ENCODE measurements at regions not wholly inside any gene's neighbourhood (a gene's known extent, or its start where the extent isn't known, plus 50 kb on each side); places are given as distances from the start of the nearest gene placed in this dataset.

DNA sequence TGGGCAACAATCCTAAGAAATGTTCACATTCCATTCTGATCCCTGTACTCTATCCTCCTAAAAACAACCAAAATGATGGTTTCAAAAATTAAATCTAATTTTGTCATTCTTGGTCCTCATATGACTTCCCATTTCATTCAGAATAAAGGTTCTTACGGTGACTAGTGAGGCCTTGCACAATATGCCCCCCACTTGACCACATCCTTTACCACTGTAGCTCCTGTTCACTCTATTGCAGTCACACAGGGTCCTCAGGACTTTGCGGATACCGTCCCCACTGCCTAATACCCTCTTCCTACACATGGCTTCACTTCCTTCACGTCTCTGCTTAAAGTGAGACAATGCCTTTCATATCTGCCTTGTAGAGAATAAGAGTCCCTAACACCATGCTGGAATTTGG, 1058.7 kb upstream of the KLHL29 start:
- no peak for DNase-seq (ENCODE audit: low spot score)
- ChIA-PET CTCF (no interaction called here), POLR2A (no interaction called here)
- TF ChIP-seq ERG (CRISPR knock-in tag; IDR thresholded peaks at IDR 0.05) (no peak), TP53 (CRISPR knock-in tag; IDR thresholded peaks at IDR 0.05) (no peak), SMAD3 (CRISPR knock-in tag; IDR thresholded peaks at IDR 0.05; ENCODE audit: borderline replicate concordance) (no peak), PRDM15 (CRISPR knock-in tag; IDR thresholded peaks at IDR 0.05) (no peak), CREB1 (CRISPR knock-in tag; IDR thresholded peaks at IDR 0.05) (no peak), ZNF232 (CRISPR knock-in tag; IDR thresholded peaks at IDR 0.05) (no peak), GTF2I (CRISPR knock-in tag; conservative IDR thresholded peaks at IDR 0.05) (no peak), HMGA2 (CRISPR knock-in tag; IDR thresholded peaks at IDR 0.05) (no peak), IRF1 (CRISPR knock-in tag; IDR thresholded peaks at IDR 0.05) (no peak), ZNF512 (CRISPR knock-in tag; IDR thresholded peaks at IDR 0.05; ENCODE audit: borderline replicate concordance) (no peak), OVOL2 (CRISPR knock-in tag; IDR thresholded peaks at IDR 0.05; ENCODE audit: borderline replicate concordance) (no peak), KAT7 (CRISPR knock-in tag; IDR thresholded peaks at IDR 0.05; ENCODE audit: borderline replicate concordance) (no peak), MYBL2 (CRISPR knock-in tag; IDR thresholded peaks at IDR 0.05) (no peak)
- TF ChIP-seq, protein P1, sequence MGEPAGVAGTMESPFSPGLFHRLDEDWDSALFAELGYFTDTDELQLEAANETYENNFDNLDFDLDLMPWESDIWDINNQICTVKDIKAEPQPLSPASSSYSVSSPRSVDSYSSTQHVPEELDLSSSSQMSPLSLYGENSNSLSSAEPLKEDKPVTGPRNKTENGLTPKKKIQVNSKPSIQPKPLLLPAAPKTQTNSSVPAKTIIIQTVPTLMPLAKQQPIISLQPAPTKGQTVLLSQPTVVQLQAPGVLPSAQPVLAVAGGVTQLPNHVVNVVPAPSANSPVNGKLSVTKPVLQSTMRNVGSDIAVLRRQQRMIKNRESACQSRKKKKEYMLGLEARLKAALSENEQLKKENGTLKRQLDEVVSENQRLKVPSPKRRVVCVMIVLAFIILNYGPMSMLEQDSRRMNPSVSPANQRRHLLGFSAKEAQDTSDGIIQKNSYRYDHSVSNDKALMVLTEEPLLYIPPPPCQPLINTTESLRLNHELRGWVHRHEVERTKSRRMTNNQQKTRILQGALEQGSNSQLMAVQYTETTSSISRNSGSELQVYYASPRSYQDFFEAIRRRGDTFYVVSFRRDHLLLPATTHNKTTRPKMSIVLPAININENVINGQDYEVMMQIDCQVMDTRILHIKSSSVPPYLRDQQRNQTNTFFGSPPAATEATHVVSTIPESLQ (CRISPR knock-in tag; IDR thresholded peaks at IDR 0.05) = no peak
- no peak overlapping the region for H3K4me3 Mint-ChIP-seq
- H3K27ac Mint-ChIP-seq = no peak overlapping the region
- no peaks in the 10 kb centered on the region for H3K27me3 Mint-ChIP-seq (ENCODE audit: low read depth)
- peaks cover 16% of the 10 kb centered on the region for H3K36me3 Mint-ChIP-seq
- no peak for ATAC-seq
- H3K9me3 Mint-ChIP-seq = peaks cover 24% of the 10 kb centered on the region
- peaks cover 6% of the 10 kb centered on the region for H3K4me1 Mint-ChIP-seq

DNA sequence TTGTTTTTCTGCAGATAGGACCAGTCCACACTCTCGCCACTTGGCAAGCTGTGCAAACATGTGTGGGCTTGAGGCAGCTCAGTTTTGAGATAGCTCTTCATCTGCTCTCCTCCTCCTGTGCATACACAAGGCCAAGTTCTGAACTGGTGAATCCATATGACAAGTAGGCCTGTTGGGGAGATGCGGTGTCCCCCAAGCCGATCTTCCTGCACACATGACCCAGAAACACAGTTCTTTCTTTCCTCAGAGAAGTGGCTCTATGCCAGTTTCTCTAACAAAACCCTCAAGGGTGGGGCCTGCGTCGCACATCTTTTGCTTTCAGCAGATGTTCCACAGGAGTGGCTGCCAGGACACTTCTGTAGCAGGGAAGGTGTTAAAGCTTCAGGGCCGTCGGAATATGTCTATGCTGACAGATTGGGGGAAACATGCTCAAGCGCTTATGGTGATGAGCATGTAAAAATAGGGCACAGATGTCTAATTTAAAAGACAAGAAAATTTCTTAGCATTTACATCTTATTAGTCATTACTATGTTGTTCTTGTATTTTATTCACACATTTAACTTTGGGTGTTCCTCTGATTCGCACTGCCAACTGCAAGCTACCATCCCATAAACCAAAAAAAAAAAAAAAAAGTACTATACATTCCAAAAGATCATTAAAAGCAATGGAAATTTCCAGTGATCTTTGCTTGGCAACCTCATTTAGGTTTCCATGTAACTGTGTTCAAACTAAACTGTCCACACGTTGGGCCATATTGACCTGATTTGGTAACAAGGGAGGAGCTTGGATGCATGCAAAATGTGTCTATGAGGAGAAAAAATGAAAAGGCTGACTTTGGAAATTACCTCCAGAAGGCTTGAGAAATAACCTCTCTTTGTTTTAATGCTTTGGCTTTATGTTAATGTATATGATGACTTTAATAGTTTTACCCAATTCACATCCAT, 1055.5 kb upstream of the KLHL29 start:
- ATAC-seq (no peak), DNase-seq (ENCODE audit: low spot score) (no peak)
- Mint-ChIP-seq H3K27ac (no peak overlapping the region), H3K9me3 (peaks cover 21% of the 10 kb centered on the region), H3K4me1 (peaks cover 6% of the 10 kb centered on the region), H3K27me3 (ENCODE audit: low read depth) (no peaks in the 10 kb centered on the region), H3K36me3 (peaks cover 16% of the 10 kb centered on the region), H3K4me3 (no peak overlapping the region)
- POLR2A ChIA-PET = no interaction called here
- CTCF ChIA-PET = interaction anchor here (0.6 to 0.7 kb wide), 3 partner anchors 166 to 646 kb away, joined by 3 to 7 read pairs (median 3); no protein-coding TSS in a partner anchor
- no peak for TF ChIP-seq E2F4 (CRISPR knock-in tag; IDR thresholded peaks at IDR 0.05; ENCODE audit: borderline replicate concordance, low read depth)
- TF ChIP-seq, protein P2, sequence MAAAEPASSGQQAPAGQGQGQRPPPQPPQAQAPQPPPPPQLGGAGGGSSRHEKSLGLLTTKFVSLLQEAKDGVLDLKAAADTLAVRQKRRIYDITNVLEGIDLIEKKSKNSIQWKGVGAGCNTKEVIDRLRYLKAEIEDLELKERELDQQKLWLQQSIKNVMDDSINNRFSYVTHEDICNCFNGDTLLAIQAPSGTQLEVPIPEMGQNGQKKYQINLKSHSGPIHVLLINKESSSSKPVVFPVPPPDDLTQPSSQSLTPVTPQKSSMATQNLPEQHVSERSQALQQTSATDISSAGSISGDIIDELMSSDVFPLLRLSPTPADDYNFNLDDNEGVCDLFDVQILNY (CRISPR knock-in tag; IDR thresholded peaks at IDR 0.05) = no peak
- no peak for TF ChIP-seq IRF1 (CRISPR knock-in tag; IDR thresholded peaks at IDR 0.05)
- TF ChIP-seq IRF2 (CRISPR knock-in tag; IDR thresholded peaks at IDR 0.05; ENCODE audit: borderline replicate concordance, low read depth) = no peak

All from WTC11 (cell line).